ENCODE measurements at regions not wholly inside any gene's neighbourhood (a gene's known extent, or its start where the extent isn't known, plus 50 kb on each side); places are given as distances from the start of the nearest gene placed in this dataset.

GRCh38 chr1:182286761-182287160 lies 104.8 kb downstream of the GLUL start:
- Mint-ChIP-seq H3K27me3 (no peaks in the 10 kb centered on the region), H3K4me3 (no peak overlapping the region), H3K36me3 (ENCODE audit: low read depth) (no peaks in the 10 kb centered on the region), H3K27ac (no peak overlapping the region), H3K4me1 (peaks cover 8% of the 10 kb centered on the region)
- no peak for DNase-seq
- ATAC-seq, result no peak
- no peaks in the 10 kb centered on the region for H3K9me3 ChIP-seq (ENCODE audit: control insufficient read depth, low read length, poor library complexity, severe bottlenecking)

- DNase-seq, result no peak
- H3K9me3 ChIP-seq (ENCODE audit: control insufficient read depth, low read length, poor library complexity, severe bottlenecking), result no peaks in the 10 kb centered on the region
- Mint-ChIP-seq H3K27ac (no peak overlapping the region), H3K4me3 (no peak overlapping the region), H3K36me3 (ENCODE audit: low read depth) (no peaks in the 10 kb centered on the region), H3K4me1 (peaks cover 8% of the 10 kb centered on the region), H3K27me3 (no peaks in the 10 kb centered on the region)
- no peak for ATAC-seq
Observed at GRCh38 chr1:182283746-182284544, 107.6 kb downstream of the GLUL start.

- H3K27ac Mint-ChIP-seq, result no peak overlapping the region
- DNase-seq, result no peak
- H3K4me3 Mint-ChIP-seq, result no peak overlapping the region
- H3K4me1 Mint-ChIP-seq, result peaks cover 8% of the 10 kb centered on the region
- no peaks in the 10 kb centered on the region for H3K36me3 Mint-ChIP-seq (ENCODE audit: low read depth)
- H3K27me3 Mint-ChIP-seq, result no peaks in the 10 kb centered on the region
- no peaks in the 10 kb centered on the region for H3K9me3 ChIP-seq (ENCODE audit: control insufficient read depth, low read length, poor library complexity, severe bottlenecking)
- ATAC-seq, result no peak
Observed at GRCh38 chr1:182281541-182281940, 110.0 kb downstream of the GLUL start.

- Mint-ChIP-seq H3K4me3 (no peak overlapping the region), H3K27me3 (no peaks in the 10 kb centered on the region), H3K36me3 (ENCODE audit: low read depth) (no peaks in the 10 kb centered on the region), H3K4me1 (peaks cover 8% of the 10 kb centered on the region), H3K27ac (no peak overlapping the region)
- no peak for ATAC-seq
- H3K9me3 ChIP-seq (ENCODE audit: control insufficient read depth, low read length, poor library complexity, severe bottlenecking), result no peaks in the 10 kb centered on the region
- DNase-seq, result no peak
Observed at GRCh38 chr1:182280504-182280900, 111.1 kb downstream of the GLUL start.

- Mint-ChIP-seq H3K36me3 (ENCODE audit: low read depth) (no peaks in the 10 kb centered on the region), H3K4me1 (peaks cover 8% of the 10 kb centered on the region), H3K27ac (no peak overlapping the region), H3K4me3 (no peak overlapping the region), H3K27me3 (no peaks in the 10 kb centered on the region)
- DNase-seq, result no peak
- H3K9me3 ChIP-seq (ENCODE audit: control insufficient read depth, low read length, poor library complexity, severe bottlenecking), result no peaks in the 10 kb centered on the region
- ATAC-seq, result no peak
Observed at GRCh38 chr1:182279724-182280503, 111.7 kb downstream of the GLUL start.

GRCh38 chr1:182279302-182279701 lies 112.3 kb downstream of the GLUL start:
- no peak overlapping the region for H3K27ac Mint-ChIP-seq

GRCh38 chr1:182278144-182279054 lies 113.2 kb downstream of the GLUL start:
- Mint-ChIP-seq H3K4me1 (peaks cover 4% of the 10 kb centered on the region), H3K27me3 (no peaks in the 10 kb centered on the region), H3K27ac (no peak overlapping the region), H3K4me3 (no peak overlapping the region), H3K36me3 (ENCODE audit: low read depth) (no peaks in the 10 kb centered on the region)
- DNase-seq (no peak), ATAC-seq (no peak)
- H3K9me3 ChIP-seq (ENCODE audit: control insufficient read depth, low read length, poor library complexity, severe bottlenecking), result no peaks in the 10 kb centered on the region

More at GRCh38 chr1:182279302-182279701, 112.3 kb downstream of the GLUL start:
- no peaks in the 10 kb centered on the region for H3K9me3 ChIP-seq (ENCODE audit: control insufficient read depth, low read length, poor library complexity, severe bottlenecking)
- Mint-ChIP-seq H3K4me3 (no peak overlapping the region), H3K36me3 (ENCODE audit: low read depth) (no peaks in the 10 kb centered on the region), H3K4me1 (peaks cover 6% of the 10 kb centered on the region), H3K27me3 (no peaks in the 10 kb centered on the region)
- ATAC-seq (no peak), DNase-seq (no peak)

GRCh38 chr1:182275271-182275670 lies 116.3 kb downstream of the GLUL start:
- Mint-ChIP-seq H3K27ac (no peak overlapping the region), H3K27me3 (no peaks in the 10 kb centered on the region), H3K36me3 (ENCODE audit: low read depth) (no peaks in the 10 kb centered on the region), H3K4me3 (no peak overlapping the region), H3K4me1 (peaks cover 13% of the 10 kb centered on the region)
- no peaks in the 10 kb centered on the region for H3K9me3 ChIP-seq (ENCODE audit: control insufficient read depth, low read length, poor library complexity, severe bottlenecking)
- DNase-seq (no peak), ATAC-seq (no peak)

- H3K4me1 Mint-ChIP-seq, result peaks cover 13% of the 10 kb centered on the region
Observed at GRCh38 chr1:182274618-182275017, 117.0 kb downstream of the GLUL start.

GRCh38 chr1:182270731-182271130 lies 120.9 kb downstream of the GLUL start:
- Mint-ChIP-seq H3K4me3 (no peak overlapping the region), H3K4me1 (peaks cover 20% of the 10 kb centered on the region), H3K27ac (no peak overlapping the region), H3K36me3 (ENCODE audit: low read depth) (peaks cover 5% of the 10 kb centered on the region), H3K27me3 (peaks cover 8% of the 10 kb centered on the region)
- H3K9me3 ChIP-seq (ENCODE audit: control insufficient read depth, low read length, poor library complexity, severe bottlenecking), result no peaks in the 10 kb centered on the region
- ATAC-seq, result no peak
- DNase-seq, result no peak

More at GRCh38 chr1:182274618-182275017, 117.0 kb downstream of the GLUL start:
- no peaks in the 10 kb centered on the region for H3K9me3 ChIP-seq (ENCODE audit: control insufficient read depth, low read length, poor library complexity, severe bottlenecking)
- DNase-seq (no peak), ATAC-seq (no peak)
- Mint-ChIP-seq H3K36me3 (ENCODE audit: low read depth) (no peaks in the 10 kb centered on the region), H3K27me3 (no peaks in the 10 kb centered on the region), H3K27ac (no peak overlapping the region), H3K4me3 (no peak overlapping the region)

- H3K4me3 Mint-ChIP-seq, result no peak overlapping the region
- H3K27me3 Mint-ChIP-seq, result peaks cover 8% of the 10 kb centered on the region
- no peaks in the 10 kb centered on the region for H3K9me3 ChIP-seq (ENCODE audit: control insufficient read depth, low read length, poor library complexity, severe bottlenecking)
- no peak for ATAC-seq
- H3K36me3 Mint-ChIP-seq (ENCODE audit: low read depth), result peaks cover 5% of the 10 kb centered on the region
- no peak overlapping the region for H3K27ac Mint-ChIP-seq
- no peak for DNase-seq
- H3K4me1 Mint-ChIP-seq, result peaks cover 20% of the 10 kb centered on the region
Observed at GRCh38 chr1:182269097-182269496, 122.5 kb downstream of the GLUL start.

GRCh38 chr1:182268669-182269068 lies 122.9 kb downstream of the GLUL start:
- Mint-ChIP-seq H3K27me3 (peaks cover 8% of the 10 kb centered on the region), H3K36me3 (ENCODE audit: low read depth) (peaks cover 5% of the 10 kb centered on the region), H3K4me1 (peaks cover 20% of the 10 kb centered on the region), H3K27ac (no peak overlapping the region), H3K4me3 (no peak overlapping the region)
- H3K9me3 ChIP-seq (ENCODE audit: control insufficient read depth, low read length, poor library complexity, severe bottlenecking), result no peaks in the 10 kb centered on the region
- ATAC-seq (no peak), DNase-seq (no peak)

- peaks cover 5% of the 10 kb centered on the region for H3K36me3 Mint-ChIP-seq (ENCODE audit: low read depth)
- no peaks in the 10 kb centered on the region for H3K9me3 ChIP-seq (ENCODE audit: control insufficient read depth, low read length, poor library complexity, severe bottlenecking)
- ATAC-seq (no peak), DNase-seq (no peak)
- peaks cover 31% of the 10 kb centered on the region for H3K4me1 Mint-ChIP-seq
- no peak overlapping the region for H3K27ac Mint-ChIP-seq
- no peak overlapping the region for H3K4me3 Mint-ChIP-seq
- H3K27me3 Mint-ChIP-seq, result peaks cover 6% of the 10 kb centered on the region
Observed at GRCh38 chr1:182264185-182264584, 127.4 kb downstream of the GLUL start.

Data from T-helper 17 cell (primary cell).